Fibroblast of skin of right quadriceps (primary cell): ENCODE measurements at regions not wholly inside any gene's neighbourhood (a gene's known extent, or its start where the extent isn't known, plus 50 kb on each side); places are given as distances from the start of the nearest gene placed in this dataset.
A peak's percentile ranks its signal among the peaks of the same experiment; 100 is the strongest.

ENCODE experiments used
- DNase-seq: peaks from one replicate; pipeline ENCODE4 v3.0.0-alpha.2; 2013

GRCh38 chr5:87069311-87069710 lies 198.4 kb upstream of the RASA1 start:
- no peak for DNase-seq

DNA sequence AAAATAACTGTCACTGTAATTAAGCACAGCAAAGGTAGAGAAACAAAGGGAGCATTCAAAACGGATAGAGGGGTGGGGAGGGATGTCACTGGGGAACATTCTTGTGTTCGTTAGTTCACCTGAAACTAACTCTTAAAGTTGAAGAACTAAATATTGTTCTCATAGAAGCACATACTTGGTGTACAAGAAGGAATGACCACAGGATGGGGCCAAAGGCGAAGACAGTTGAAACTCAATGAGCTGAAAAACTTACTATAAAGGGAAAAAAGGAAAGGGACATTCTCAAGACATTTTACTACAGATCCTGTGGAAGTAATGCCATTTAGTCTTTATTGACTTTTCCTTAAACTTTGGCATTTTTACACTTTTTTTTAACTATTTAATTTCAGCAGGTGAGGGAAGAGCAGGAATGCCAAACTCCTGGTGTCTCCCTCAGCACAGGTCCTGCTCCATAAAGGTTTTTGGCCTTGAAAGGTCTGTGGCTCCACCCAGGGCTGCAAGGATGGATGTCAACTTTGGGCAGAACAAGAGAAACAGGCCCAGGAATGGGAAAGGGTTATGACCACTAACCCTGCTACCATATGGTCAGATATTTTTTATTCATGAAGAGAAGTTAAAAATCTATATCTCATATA lies 197.6 kb upstream of the RASA1 start:
- DNase-seq: peak; percentile 60

GRCh38 chr5:87074072-87074471 lies 193.6 kb upstream of the RASA1 start:
- no peak for DNase-seq

DNA sequence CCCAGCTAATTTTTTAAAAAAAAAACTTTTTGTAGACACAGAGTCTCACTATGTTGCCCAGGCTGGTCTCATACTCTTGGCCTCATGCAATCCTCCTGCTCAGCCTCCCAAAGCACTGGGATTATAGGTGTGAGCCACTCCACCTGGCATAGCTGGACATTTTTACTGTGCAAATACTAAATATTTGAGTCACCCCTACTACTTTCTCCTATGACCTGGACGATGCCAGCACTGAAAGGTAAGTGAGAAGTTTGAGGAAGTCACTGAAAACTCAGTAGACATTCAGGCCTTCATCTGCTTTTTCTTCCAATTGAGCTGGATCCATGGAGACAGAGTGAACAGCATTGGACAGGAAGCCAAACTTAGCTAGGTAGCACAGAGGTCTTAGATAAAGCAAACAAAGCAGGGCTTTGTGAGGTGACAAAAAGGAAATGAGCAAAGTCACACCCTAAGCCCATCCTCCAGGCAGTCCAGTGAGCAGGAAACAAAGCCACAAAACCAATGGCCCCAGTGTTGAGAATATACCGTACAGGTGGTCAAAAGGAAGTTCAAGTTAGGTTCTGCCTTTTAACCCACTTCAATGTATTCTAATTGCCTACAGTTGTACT lies 192.6 kb upstream of the RASA1 start:
- no peak for DNase-seq

GRCh38 chr5:87076411-87076810 lies 191.3 kb upstream of the RASA1 start:
- DNase-seq: no peak

DNA sequence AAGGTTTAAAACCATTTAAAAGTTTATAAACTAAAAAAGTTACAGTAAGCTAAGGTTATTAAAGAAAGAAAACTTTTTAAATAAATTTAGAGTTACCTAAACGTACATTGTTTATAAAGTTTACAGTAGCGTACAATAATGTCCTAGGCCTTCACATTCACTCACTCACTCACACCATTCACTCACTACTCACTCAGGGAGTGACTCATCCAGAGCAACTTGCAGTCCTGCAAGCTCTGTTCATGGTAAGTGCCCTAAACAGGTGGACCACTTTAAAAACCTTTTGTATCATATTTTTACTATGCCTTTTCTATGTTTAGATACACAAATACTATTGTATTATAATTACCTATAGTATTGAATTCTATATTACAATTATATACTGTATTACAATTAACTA lies 190.8 kb upstream of the RASA1 start:
- DNase-seq: peak; percentile 8

GRCh38 chr5:87079219-87079618 lies 188.5 kb upstream of the RASA1 start:
- no peak for DNase-seq

GRCh38 chr5:87081016-87081415 lies 186.7 kb upstream of the RASA1 start:
- DNase-seq: peak; percentile 9

GRCh38 chr5:87081511-87082372 lies 185.9 kb upstream of the RASA1 start:
- no peak for DNase-seq

DNA sequence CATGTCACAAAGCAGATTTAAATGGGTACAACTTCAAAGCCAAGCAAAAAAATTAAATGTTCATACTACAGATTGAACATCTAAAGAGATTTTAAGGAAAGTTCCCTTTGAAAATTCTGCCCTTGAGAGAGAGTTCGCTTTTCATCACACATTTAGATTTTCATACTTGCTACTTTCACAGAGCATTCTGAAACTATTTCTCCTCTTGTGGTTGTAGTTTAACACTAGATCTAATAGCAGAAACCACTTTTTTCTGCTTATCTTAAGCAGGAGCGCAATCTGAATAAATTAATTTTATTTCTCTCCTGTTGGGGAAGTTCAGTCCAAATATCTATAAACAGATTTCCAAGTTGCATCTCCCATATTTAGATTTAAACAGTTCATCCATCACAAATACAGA lies 173.3 kb upstream of the RASA1 start:
- no peak for DNase-seq

GRCh38 chr5:87094833-87095232 lies 172.8 kb upstream of the RASA1 start:
- no peak for DNase-seq

DNA sequence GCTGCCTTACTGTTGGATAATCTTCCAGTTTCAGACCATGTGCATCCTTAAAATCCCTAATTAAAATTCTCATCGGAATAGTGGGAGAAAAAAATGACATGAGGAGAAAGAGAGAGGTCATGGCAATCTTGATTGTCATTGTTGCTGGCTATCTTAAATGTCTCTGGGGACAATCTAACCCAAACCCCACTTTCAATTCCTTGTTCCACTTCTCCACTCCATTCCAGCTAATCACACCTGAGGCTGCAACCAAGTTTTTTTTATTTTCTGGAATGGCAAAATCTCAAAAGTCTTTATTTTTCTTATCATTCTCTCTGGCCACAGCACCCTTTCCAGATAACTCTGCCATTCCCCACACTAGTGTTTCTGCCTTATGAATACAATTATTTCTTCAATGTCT lies 171.9 kb upstream of the RASA1 start:
- no peak for DNase-seq

GRCh38 chr5:87097664-87098063 lies 170.0 kb upstream of the RASA1 start:
- DNase-seq: no peak

DNA sequence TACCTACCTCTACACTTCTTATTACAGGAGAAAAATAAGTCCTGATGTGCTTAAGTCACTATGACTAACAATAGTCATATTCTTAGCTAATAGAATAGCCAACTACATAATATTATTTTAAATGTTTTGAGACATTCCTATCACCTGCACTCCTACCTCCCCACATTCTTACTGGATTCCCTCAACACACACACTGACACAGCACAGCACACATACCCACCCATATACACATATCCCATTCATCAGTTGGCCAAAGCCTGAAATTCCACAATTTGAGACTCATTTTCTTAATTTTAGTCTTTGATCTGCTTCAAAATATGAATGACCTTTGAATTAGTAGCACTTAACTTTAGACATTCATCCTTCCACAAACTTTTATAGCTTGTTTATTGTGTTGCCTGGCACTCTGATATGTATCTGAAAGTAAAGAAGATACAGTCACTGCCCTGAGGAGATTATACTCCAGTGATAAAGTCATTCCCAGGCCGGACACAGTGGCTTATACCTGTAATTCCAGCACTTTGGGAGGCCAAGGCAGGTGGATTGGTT lies 168.3 kb upstream of the RASA1 start:
- no peak for DNase-seq

DNA sequence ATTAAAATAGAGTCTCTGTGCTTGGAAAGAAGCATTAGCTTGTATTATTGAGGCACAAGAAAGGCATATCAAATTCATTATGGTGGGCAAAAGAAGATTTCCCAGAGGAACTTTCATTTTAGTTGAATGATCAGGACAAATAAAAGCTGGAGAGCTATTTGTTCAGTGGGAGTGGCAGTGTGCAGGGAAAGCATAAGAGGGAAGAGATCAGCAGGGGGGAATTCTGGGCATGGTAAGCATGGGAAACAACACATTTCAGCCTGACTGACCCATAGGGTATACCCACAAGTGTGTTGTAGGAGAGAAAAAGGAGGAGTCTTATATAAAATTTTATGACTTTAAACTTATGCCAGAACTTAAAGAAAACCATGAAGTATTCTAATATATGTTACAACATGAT lies 167.7 kb upstream of the RASA1 start:
- no peak for DNase-seq

DNA sequence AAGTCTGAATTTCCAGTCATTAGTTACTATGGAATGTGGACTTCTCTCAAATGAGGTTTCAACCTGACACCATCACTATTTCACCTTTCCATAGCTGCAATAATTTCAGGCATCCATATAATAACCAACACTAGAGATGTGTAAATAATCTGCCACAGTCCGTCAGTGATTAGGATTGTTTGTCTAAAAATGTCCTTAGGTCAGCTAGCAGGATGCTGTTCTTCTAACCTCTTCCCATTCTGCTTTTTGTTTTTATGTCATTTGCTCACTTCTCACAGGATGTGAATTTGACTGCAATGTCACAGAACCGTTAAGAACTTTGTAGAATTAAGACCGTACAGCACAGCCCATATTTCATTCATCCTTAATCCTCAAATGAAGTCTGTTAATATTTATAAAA lies 166.4 kb upstream of the RASA1 start:
- DNase-seq: no peak

DNA sequence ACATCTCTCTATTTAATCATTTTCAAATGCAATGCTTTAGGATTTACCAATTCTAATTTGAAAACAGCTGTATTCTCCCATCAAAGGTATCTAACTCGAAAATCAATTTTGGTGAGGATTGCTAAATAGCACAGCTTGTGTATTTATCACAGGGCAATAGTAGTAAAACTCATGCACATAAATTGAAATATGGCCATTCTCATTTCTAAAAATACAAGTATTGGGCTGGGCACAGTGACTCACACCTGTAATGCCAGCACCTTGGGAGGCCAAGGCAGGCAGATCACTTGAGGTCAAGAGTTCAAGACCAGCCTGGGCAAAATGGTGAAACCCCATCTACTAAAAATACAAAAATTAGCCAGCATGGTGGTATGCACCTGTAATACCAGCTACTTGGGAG lies 164.8 kb upstream of the RASA1 start:
- no peak for DNase-seq

DNA sequence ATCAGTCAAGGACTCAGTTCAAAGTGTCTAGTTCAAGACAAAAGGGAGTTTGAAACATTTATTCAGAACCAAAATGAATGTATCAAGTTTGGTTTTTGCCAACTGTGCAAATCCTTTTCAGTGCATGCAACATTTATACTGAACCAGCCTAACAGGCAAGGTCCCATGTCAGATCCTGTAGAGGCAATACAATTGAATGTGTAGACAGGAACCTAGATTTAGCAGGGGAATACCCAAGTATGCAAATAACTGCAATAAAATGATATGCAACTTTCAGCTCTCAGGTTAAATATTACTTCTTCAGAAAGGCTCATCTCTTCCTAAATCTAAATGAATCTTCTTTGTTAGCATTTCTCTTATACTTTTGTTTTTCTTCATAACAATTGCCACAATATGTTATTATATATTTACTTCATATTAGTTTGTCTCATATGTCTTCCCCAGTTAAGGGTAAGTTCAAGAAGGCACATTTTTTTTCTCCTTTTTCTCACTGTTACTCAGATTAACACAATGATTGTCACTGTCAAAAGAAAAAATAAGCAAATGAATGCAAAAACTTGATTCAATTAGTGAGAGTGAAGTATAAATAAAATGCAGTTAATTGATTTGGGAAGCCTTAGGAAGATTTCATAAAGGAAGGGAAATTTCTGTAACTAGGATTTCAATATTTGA lies 163.9 kb upstream of the RASA1 start:
- DNase-seq: no peak

DNA sequence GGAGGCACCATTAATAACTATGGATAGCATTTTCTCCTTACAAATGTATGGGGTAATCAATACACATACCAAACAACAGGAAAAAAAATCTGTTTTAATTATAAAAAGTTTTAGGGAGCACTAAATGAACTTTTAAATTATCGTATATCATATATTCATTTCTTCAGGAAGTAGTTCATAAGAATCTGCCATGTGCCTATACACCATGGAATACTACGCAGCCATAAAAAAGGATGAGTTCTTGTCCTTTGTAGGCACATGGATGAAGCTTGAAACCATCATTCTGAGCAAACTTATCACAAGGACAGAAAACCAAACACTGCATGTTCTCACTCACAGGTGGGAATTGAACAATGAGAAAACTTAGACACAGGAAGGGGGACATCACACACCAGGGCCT lies 162.1 kb upstream of the RASA1 start:
- no peak for DNase-seq

DNA sequence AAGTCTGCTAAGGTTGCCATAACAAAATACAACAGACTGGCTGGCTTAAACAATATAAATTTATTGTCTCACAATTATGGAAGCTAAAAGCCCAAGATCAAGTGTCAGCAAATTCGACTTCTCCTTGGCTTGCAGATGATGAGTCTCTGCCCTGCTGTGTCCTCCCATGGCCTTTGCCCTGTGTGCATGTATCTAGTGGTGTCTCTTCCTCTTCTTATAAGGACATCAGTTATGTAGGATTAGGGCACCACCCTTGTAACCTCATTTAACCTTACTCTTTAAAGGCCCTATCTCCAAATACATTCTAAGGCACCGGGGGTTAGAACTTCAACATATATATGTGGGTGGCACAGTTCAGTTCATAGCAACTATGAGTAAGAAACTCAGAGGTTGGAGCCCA lies 157.9 kb upstream of the RASA1 start:
- no peak for DNase-seq

- no peak for DNase-seq
These were observed 157.0 kb upstream of the RASA1 start for GRCh38 chr5:87110721-87111120.

DNA sequence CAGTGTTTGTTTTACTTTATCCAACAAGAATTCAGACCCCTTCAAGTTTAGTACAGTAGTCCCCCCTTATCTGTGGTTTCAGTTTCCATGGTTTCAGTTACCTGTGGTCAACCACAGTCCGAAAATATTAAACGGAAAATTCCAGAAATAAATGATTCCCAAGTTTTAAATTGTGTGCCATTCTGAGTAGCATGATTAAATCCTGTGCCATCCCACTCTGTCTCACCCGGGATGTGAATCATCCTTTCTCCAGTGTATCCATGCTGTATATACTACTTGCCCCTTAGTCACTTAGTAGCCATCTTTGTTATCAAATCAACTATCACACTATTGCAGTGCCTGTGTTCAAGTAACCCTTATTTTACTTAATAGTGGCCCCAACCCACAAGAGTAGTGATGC lies 153.8 kb upstream of the RASA1 start:
- DNase-seq: peak; percentile 91

DNA sequence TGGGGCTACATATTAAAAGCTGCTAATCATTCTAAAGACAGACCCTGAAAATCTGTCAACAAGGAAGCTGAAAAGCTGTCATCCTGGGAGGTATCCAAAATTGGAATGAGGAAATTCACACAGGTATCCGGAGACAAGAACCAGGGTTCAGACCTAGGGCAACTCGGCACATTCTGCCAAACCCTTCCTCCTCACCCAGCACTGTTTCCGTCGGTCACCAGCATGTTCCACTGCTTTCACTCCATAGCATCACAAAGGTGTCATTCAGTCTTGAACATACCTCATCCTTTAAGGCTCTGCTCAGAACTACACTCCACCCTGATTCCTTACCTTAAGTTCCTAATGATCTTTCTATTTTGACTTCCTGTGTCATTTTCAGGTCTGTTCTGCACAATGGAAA lies 153.1 kb upstream of the RASA1 start:
- DNase-seq: no peak
